Breast epithelium (tissue), 3 donors: ENCODE measurements at regions not wholly inside any gene's neighbourhood (a gene's known extent, or its start where the extent isn't known, plus 50 kb on each side); places are given as distances from the start of the nearest gene placed in this dataset.

Experiments
- POLR2AphosphoS5 ChIP-seq, 3 donors: sonication (generic); formaldehyde crosslinking; IDR thresholded peaks; one replicate each; pipeline ENCODE4 v1.6.1; 2017; ENCODE audit warnings: antibody characterized with exemption in 3 of 3
- TF ChIP-seq, protein P1 (sequence below), 3 donors: fragments of 450-650 bp; IDR thresholded peaks; one replicate each; pipeline ENCODE4 v1.5.1; 2016 to 2017; ENCODE audit warnings: antibody characterized with exemption in 3 of 3, mild to moderate bottlenecking in 3 of 3, moderate library complexity in 3 of 3

DNA sequence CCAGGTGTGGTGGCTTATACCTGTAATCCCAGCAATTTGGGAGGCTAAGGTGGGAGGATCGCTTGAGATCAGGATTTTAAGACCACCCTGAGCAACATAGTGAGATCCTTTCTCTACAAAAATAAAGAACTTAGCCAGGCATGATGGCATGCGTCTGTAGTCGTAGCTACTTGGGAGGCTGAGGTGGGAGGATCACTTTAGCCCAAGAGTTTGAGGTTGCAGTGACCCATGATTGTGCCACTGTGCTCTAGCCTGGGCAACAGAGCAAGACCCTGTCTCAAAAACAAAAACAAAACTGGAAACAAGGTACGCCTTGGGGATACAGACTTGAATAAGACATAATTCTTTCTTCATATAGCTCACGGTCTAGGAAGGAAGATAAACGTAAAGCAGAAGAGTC is 63.1 kb upstream of the GRAMD1B start:
- no peak for TF ChIP-seq POLR2AphosphoS5 (IDR thresholded peaks at IDR 0.05)
- TF ChIP-seq, protein P1, sequence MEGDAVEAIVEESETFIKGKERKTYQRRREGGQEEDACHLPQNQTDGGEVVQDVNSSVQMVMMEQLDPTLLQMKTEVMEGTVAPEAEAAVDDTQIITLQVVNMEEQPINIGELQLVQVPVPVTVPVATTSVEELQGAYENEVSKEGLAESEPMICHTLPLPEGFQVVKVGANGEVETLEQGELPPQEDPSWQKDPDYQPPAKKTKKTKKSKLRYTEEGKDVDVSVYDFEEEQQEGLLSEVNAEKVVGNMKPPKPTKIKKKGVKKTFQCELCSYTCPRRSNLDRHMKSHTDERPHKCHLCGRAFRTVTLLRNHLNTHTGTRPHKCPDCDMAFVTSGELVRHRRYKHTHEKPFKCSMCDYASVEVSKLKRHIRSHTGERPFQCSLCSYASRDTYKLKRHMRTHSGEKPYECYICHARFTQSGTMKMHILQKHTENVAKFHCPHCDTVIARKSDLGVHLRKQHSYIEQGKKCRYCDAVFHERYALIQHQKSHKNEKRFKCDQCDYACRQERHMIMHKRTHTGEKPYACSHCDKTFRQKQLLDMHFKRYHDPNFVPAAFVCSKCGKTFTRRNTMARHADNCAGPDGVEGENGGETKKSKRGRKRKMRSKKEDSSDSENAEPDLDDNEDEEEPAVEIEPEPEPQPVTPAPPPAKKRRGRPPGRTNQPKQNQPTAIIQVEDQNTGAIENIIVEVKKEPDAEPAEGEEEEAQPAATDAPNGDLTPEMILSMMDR (IDR thresholded peaks at IDR 0.05) = no peak
